Nephron (organoid): ENCODE measurements at regions not wholly inside any gene's neighbourhood (a gene's known extent, or its start where the extent isn't known, plus 50 kb on each side); places are given as distances from the start of the nearest gene placed in this dataset.
"Not testable (repeated sequence)": the region's sequence is repeated elsewhere in the genome, so short reads cannot be mapped to it uniquely, and the experiment has no call there.

ENCODE experiments used
- H3K27ac Mint-ChIP-seq, 3 experiments: 2 replicates each; pipeline ENCODE4 v1.8.0; 2020; ENCODE audit warnings: mixed read lengths in 3 of 3, mild to moderate bottlenecking in 2 of 3, moderate library complexity in 1 of 3
- H3K27me3 Mint-ChIP-seq: 2 replicates; pipeline ENCODE4 v1.8.0; 2021; ENCODE audit warnings: low read depth, mild to moderate bottlenecking, moderate library complexity, mixed read lengths
- H3K36me3 Mint-ChIP-seq: 2 replicates; pipeline ENCODE4 v1.8.0; 2020; ENCODE audit warnings: low read depth, mixed read lengths
- H3K4me1 Mint-ChIP-seq: 2 replicates; pipeline ENCODE4 v1.8.0; 2020; ENCODE audit warnings: mixed read lengths
- H3K4me3 Mint-ChIP-seq, 3 experiments: 2 replicates each; pipeline ENCODE4 v1.8.0; 2020; ENCODE audit warnings: mild to moderate bottlenecking in 3 of 3, mixed read lengths in 3 of 3, moderate library complexity in 2 of 3
- H3K9me3 Mint-ChIP-seq: 2 replicates; pipeline ENCODE4 v1.8.0; 2020; ENCODE audit warnings: mixed read lengths
- CTCF ChIP-seq, 3 experiments: fragments of 200-600 bp; sonication (generic); IDR thresholded peaks; one replicate each; pipeline ENCODE4 v1.5.0; 2021; ENCODE audit warnings: antibody characterized with exemption in 3 of 3; ENCODE audit not compliant: unreplicated experiment in 3 of 3

DNA sequence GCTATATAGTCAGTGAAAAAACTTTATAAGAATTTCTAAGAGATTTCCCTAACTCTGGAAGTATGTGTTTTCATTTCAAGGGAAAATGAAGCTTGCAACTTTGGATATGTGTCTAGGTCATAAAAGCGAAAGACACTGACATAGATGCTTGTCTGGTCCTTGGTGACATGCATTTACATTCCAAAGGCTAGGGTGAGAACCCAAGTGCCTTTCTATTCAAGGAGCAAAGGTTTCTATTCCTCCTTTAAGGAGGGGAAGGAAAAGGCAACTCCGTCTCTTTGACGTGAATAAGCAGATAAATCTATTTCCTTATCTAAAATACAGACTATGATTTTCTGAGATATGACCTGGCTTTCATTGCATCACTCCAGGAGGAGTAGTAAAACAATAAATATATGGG lies 261.1 kb downstream of the CDH7 start:
- no peaks in the 10 kb centered on the region for H3K36me3 Mint-ChIP-seq
- no peak overlapping the region for H3K4me3 Mint-ChIP-seq
- H3K27me3 Mint-ChIP-seq = no peaks in the 10 kb centered on the region
- no peaks in the 10 kb centered on the region for H3K4me1 Mint-ChIP-seq
- TF ChIP-seq CTCF (IDR thresholded peaks at IDR 0.05; ENCODE audit: unreplicated experiment in 3 of 3) = no peak
- H3K9me3 Mint-ChIP-seq = no peaks in the 10 kb centered on the region
- H3K27ac Mint-ChIP-seq = no peak overlapping the region

DNA sequence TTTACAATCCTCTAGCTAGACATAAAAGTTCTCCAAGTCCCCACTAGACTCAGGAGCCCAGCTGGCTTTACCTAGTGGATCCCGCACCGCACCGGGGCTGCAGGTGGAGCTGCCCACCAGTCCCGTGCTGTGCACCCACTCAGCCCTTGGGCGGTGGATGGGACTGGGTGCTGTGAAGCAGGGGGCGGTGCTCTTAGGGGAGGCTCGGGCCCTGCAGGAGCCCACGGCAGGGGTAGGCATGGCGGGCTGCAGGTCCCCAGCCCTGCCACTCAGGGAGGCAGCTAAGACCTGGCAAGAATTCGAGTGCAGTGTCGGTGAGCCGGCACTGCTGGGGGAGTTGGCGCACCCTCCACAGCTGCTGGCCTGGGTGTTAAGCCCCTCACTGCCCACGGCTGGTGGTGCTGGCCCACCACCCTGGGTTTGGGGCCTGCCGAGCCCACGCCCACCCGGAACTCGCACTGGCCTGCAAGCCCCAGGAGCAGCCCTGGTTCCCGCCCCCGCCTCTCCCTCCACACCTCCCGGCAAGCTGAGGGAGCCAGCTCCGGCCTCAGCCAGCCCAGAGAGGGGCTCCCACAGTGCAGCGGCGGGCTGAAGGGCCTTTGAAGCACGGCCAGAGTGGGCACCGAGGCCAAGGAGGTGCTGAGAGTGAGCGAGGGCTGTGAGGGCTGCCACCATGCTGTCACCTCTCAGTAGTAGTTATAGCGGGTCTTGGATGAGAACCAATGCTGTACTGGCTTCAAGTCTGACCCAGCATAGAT lies 255.2 kb downstream of the CDH7 start:
- Mint-ChIP-seq H3K27ac (no peak overlapping the region), H3K4me1 (no peaks in the 10 kb centered on the region), H3K27me3 (no peaks in the 10 kb centered on the region), H3K9me3 (no peaks in the 10 kb centered on the region), H3K4me3 (no peak overlapping the region), H3K36me3 (no peaks in the 10 kb centered on the region)
- TF ChIP-seq CTCF (IDR thresholded peaks at IDR 0.05; ENCODE audit: unreplicated experiment in 3 of 3) = no peak

GRCh38 chr18:65998971-65999700 lies 248.3 kb downstream of the CDH7 start:
- not testable (repeated sequence) for H3K27me3 Mint-ChIP-seq, H3K4me3 Mint-ChIP-seq, H3K9me3 Mint-ChIP-seq, H3K36me3 Mint-ChIP-seq, H3K4me1 Mint-ChIP-seq, H3K27ac Mint-ChIP-seq

- Mint-ChIP-seq H3K36me3 (no peaks in the 10 kb centered on the region), H3K27me3 (no peaks in the 10 kb centered on the region), H3K4me3 (no peak overlapping the region), H3K27ac (no peak overlapping the region), H3K9me3 (no peaks in the 10 kb centered on the region), H3K4me1 (peaks cover 7% of the 10 kb centered on the region)
- no peak for TF ChIP-seq CTCF (IDR thresholded peaks at IDR 0.05; ENCODE audit: unreplicated experiment in 3 of 3)
Measured at GRCh38 chr18:65995206-65995605, 244.4 kb downstream of the CDH7 start.

- TF ChIP-seq CTCF (IDR thresholded peaks at IDR 0.05; ENCODE audit: unreplicated experiment in 3 of 3) = no peak
- H3K4me3 Mint-ChIP-seq = no peak overlapping the region
- H3K4me1 Mint-ChIP-seq = peaks cover 7% of the 10 kb centered on the region
- no peaks in the 10 kb centered on the region for H3K27me3 Mint-ChIP-seq
- H3K27ac Mint-ChIP-seq = no peak overlapping the region
- no peaks in the 10 kb centered on the region for H3K9me3 Mint-ChIP-seq
- no peaks in the 10 kb centered on the region for H3K36me3 Mint-ChIP-seq
Measured at GRCh38 chr18:65994302-65994701, 243.5 kb downstream of the CDH7 start.

- Mint-ChIP-seq H3K4me1 (peaks cover 7% of the 10 kb centered on the region), H3K27me3 (no peaks in the 10 kb centered on the region), H3K27ac (no peak overlapping the region), H3K36me3 (no peaks in the 10 kb centered on the region), H3K4me3 (no peak overlapping the region), H3K9me3 (no peaks in the 10 kb centered on the region)
- no peak for TF ChIP-seq CTCF (IDR thresholded peaks at IDR 0.05; ENCODE audit: unreplicated experiment in 3 of 3)
Measured at GRCh38 chr18:65990944-65991708, 240.3 kb downstream of the CDH7 start.
